OCI-M1 (cell line): ENCODE measurements at regions not wholly inside any gene's neighbourhood (a gene's known extent, or its start where the extent isn't known, plus 50 kb on each side); places are given as distances from the start of the nearest gene placed in this dataset.

Experiments
- DNase-seq: peaks from one replicate; lab custom pipeline; 2025; lab: John Stamatoyannopoulos, UW

- no peak for DNase-seq
Observed at GRCh38 chr3:66747696-66748095, 246.9 kb upstream of the LRIG1 start.

- DNase-seq, result no peak
Observed at GRCh38 chr3:66748175-66748876, 247.5 kb upstream of the LRIG1 start.

DNA sequence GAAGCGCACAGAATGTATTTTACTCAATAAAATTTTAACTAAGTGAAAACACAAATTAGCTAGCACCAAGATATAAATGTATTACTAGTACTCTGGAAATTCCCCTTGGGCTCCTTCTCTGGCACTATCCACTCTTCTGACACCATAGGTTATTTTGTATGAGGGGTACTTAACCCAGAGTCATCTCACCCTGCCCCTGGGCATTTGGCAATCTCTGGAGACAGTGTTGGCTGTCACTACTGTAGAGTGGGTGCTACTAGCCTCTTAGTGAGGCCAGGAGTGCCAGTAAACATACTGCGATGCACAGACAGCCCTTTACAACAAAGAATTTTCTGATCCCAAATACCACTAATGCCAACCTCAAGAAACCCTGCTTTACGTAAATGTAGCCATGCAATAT is 246.3 kb upstream of the KBTBD8 start:
- DNase-seq, result no peak

GRCh38 chr3:66753670-66754069 is 244.4 kb upstream of the KBTBD8 start:
- no peak for DNase-seq

- DNase-seq, result no peak
Observed at GRCh38 chr3:66754613-66755012, 243.5 kb upstream of the KBTBD8 start.

DNA sequence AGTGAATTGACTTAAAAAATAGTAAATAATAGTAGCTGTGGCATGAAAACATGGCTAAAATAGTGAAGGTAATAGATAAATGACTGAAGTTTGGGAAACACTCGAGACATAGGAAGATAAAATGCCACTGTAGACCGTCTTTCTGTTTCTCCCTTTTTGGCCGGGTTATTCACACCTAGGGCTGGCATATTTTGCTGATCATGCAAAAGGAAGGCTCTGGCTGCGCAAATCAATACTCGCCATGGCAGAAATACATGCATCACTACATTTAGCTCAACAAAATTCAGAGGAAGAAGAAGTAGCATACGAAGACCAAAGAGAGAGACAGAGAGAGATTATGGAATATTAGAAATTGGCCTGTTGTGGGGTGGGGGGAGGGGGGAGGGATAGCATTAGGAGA is 242.2 kb upstream of the KBTBD8 start:
- DNase-seq, result no peak

- no peak for DNase-seq
Observed at GRCh38 chr3:66756468-66757036, 241.6 kb upstream of the KBTBD8 start.

- DNase-seq, result no peak
Observed at GRCh38 chr3:66761093-66761780, 236.9 kb upstream of the KBTBD8 start.

DNA sequence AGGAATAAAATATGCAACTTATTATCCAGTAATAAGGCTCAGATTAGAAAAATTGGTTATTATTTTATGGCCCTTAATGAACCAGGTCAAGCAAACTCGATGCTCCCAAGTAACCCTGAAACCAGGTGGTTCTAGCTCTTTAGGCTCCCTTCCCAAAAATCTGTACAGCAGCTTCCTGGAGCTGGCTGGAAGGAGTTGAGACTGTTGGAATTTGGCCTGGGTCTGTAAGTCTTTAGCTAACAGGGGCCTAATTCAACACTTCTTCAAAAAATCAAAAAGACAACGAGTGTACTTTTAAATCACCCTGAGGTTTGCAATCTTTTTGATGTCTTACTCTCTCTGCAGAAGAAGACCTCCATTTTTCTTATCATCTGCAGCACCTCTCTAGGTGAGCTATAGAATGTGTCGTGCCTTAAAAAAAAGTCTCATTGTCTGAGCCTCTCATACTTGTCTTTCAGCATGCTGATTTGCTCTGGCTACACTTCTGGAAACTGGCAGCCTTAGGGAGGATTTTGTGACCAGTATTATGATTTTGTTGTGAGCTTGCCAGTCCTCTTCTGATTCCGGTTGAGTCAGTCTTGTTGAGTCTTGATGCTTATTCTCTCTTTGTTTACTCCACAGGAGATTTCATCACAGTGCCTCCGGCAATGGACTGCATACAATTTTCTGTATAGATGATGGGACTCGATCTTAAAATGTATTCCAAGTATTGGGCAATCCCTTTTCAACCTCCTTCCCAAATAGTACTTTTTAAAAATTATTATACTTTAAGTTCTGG is 235.0 kb upstream of the KBTBD8 start:
- DNase-seq, result no peak

GRCh38 chr3:66778107-66778506 is 220.0 kb upstream of the KBTBD8 start:
- no peak for DNase-seq

GRCh38 chr3:66778777-66779176 is 219.3 kb upstream of the KBTBD8 start:
- DNase-seq, result no peak

GRCh38 chr3:66785191-66785909 is 212.8 kb upstream of the KBTBD8 start:
- DNase-seq, result no peak

DNA sequence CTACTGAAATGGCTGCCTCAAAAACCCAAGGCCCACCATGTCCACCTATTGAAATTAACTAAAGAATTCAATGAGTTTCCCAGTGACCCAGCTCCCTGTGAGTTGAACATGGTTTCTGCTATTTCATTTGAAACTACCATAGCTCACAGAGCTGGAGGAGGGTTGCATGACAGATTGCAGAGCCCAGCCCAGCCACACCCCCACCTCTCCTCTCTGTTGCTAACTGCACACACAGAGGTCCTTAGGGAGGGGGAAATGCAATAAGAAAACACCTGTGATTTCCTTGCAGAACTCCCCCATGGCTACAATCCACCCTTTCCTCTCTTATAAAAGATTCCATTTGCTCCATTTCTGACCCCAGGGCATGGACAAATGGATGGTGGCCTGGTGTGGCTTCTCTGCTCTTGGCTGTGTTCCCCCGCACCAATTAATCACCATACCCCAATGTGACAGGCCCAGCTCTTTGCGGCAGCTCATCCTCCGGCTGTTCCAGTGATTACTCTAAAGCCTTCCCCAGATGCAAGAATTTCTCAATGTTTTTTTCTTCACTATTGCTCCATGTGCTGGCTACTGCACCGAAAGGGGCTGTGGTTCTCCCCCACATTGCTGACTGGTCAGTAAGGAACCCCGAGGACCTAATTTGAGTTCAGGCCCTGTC is 208.4 kb upstream of the KBTBD8 start:
- DNase-seq, result no peak

DNA sequence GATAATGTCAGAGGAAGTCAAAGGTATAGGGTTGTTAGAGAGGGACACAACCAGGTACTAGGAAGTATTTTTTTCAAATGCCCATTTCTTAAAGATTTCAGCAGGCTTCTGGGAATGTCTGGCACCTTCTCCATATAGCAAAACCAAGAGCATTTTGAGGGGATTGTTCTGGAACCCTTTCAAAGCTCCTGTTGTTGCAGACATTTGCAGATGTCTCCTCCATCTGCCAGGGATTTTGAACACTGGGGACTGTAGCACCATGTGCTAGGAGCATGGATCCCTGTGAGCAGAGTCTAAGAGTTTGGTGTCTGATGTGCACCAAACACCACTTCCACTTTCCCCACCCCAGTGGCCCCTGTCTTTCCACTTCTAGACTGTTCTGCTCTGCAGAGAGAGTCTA is 206.0 kb upstream of the KBTBD8 start:
- DNase-seq, result no peak

DNA sequence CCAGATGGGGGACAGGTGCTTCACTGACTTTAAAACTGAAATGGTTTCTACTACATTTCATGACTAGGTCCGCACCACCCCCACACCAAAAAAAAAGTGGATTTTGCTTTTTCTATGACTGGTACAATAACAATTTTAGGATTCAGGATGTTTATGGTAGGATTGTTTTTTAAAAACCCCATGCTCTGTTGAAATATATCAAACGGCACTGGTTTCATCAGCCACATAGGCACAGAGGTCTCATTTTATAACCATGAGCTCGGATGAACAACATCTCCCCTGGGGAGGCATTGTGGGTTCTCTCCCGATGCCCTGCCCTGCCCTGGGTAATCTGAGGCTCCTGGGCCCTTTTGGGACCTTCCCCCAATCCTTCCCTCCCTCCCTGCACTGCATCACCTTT is 202.7 kb upstream of the KBTBD8 start:
- DNase-seq, result no peak

DNA sequence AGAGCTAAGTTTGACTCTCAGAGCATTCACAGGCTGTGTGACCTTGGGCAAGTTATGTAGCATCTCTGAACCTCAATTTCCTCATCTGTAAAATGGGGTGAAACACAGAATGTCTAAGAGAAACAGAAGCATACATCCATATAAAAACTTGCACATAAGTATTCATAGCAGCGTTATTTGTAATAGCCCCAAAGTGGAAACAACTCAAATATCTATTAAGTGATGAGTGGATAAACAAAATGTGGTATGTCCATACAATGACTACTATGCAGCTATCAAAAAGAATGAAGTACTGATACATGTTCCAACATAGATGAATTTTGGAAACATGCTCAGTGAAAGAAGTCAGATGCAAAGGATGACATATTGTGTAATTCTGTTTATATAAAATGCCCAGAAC is 201.8 kb upstream of the KBTBD8 start:
- no peak for DNase-seq

- no peak for DNase-seq
Observed at GRCh38 chr3:66797889-66798560, 200.1 kb upstream of the KBTBD8 start.

GRCh38 chr3:66800941-66801545 is 197.1 kb upstream of the KBTBD8 start:
- DNase-seq, result no peak

DNA sequence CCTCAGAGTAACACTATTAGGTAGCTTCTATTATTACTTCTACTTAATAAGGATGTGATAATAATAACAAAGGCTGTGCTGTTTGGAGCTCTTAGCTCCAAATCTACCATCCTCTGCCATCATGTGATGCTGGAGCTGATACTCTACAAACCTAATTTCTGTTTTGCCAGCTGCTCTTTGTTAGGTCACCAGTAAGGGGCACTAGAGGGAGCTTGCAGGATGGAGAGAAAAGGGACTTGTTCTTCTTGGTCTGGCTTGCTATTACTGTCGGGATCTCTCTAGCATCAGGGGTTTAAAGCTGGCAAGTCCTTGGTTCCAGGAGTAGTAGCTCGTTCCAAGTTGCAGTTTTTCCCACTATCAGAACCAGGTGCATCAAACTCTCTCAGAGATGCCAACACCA is 194.9 kb upstream of the KBTBD8 start:
- peak; percentile 15 for DNase-seq
